ENCODE measurements at regions not wholly inside any gene's neighbourhood (a gene's known extent, or its start where the extent isn't known, plus 50 kb on each side); places are given as distances from the start of the nearest gene placed in this dataset.
A peak's percentile ranks its signal among the peaks of the same experiment; 100 is the strongest.

DNA sequence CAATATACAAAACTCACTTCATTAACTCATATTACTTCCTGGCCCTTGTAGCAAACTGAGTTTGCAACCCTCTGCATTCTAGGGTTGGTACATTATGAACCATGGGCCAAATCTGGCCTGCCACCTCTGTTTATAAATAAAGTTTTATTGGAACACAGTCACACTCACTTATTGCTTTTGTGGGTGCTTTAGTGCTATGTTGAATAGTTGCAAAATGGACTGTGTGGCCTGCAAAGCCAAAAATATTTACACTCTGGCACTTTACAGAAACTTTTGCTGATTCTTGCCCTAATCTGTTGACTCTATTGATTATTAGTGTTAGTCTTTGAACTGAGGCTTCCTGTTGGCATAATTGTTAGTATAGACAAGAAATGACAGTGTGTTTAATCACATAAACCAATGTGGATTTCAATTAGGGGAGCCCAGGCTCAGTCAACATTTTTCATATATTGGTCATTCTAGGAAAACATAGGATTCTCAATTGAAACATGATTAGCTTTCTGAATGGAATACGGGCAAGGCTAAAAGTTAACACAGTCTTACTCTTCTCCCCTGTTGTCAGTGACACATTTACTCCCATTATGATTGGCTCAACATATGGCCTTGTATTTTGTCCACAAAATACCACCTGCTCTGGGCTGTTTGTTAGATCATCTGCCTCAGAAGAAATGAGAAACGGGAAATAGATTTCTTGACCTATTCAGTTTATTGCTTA lies 241.9 kb upstream of the ZFP64 start (continued):
- TF ChIP-seq HNRNPUL1 (IDR thresholded peaks at IDR 0.05; ENCODE audit: low read depth, low read length): no peak
- TF ChIP-seq, protein P1, sequence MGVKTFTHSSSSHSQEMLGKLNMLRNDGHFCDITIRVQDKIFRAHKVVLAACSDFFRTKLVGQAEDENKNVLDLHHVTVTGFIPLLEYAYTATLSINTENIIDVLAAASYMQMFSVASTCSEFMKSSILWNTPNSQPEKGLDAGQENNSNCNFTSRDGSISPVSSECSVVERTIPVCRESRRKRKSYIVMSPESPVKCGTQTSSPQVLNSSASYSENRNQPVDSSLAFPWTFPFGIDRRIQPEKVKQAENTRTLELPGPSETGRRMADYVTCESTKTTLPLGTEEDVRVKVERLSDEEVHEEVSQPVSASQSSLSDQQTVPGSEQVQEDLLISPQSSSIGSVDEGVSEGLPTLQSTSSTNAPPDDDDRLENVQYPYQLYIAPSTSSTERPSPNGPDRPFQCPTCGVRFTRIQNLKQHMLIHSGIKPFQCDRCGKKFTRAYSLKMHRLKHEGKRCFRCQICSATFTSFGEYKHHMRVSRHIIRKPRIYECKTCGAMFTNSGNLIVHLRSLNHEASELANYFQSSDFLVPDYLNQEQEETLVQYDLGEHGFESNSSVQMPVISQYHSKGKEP (CRISPR knock-in tag; IDR thresholded peaks at IDR 0.05): no peak
- peak; percentile 93 for TF ChIP-seq MEF2D (CRISPR knock-in tag; IDR thresholded peaks at IDR 0.05)
- TF ChIP-seq, protein P2, sequence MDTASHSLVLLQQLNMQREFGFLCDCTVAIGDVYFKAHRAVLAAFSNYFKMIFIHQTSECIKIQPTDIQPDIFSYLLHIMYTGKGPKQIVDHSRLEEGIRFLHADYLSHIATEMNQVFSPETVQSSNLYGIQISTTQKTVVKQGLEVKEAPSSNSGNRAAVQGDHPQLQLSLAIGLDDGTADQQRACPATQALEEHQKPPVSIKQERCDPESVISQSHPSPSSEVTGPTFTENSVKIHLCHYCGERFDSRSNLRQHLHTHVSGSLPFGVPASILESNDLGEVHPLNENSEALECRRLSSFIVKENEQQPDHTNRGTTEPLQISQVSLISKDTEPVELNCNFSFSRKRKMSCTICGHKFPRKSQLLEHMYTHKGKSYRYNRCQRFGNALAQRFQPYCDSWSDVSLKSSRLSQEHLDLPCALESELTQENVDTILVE (CRISPR knock-in tag; IDR thresholded peaks at IDR 0.05): peak; percentile 70; the same call in 1 of the 2 replicates
- TF ChIP-seq ZNF720 (CRISPR knock-in tag; IDR thresholded peaks at IDR 0.05): no peak
- TF ChIP-seq RFXAP (CRISPR knock-in tag; IDR thresholded peaks at IDR 0.05; ENCODE audit: borderline replicate concordance): no peak
- no peak for TF ChIP-seq ZNF598 (CRISPR knock-in tag; IDR thresholded peaks at IDR 0.05; ENCODE audit: borderline replicate concordance)
- TF ChIP-seq, protein P3, sequence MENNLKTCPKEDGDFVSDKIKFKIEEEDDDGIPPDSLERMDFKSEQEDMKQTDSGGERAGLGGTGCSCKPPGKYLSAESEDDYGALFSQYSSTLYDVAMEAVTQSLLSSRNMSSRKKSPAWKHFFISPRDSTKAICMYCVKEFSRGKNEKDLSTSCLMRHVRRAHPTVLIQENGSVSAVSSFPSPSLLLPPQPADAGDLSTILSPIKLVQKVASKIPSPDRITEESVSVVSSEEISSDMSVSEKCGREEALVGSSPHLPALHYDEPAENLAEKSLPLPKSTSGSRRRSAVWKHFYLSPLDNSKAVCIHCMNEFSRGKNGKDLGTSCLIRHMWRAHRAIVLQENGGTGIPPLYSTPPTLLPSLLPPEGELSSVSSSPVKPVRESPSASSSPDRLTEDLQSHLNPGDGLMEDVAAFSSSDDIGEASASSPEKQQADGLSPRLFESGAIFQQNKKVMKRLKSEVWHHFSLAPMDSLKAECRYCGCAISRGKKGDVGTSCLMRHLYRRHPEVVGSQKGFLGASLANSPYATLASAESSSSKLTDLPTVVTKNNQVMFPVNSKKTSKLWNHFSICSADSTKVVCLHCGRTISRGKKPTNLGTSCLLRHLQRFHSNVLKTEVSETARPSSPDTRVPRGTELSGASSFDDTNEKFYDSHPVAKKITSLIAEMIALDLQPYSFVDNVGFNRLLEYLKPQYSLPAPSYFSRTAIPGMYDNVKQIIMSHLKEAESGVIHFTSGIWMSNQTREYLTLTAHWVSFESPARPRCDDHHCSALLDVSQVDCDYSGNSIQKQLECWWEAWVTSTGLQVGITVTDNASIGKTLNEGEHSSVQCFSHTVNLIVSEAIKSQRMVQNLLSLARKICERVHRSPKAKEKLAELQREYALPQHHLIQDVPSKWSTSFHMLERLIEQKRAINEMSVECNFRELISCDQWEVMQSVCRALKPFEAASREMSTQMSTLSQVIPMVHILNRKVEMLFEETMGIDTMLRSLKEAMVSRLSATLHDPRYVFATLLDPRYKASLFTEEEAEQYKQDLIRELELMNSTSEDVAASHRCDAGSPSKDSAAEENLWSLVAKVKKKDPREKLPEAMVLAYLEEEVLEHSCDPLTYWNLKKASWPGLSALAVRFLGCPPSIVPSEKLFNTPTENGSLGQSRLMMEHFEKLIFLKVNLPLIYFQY (CRISPR knock-in tag; IDR thresholded peaks at IDR 0.05; ENCODE audit: borderline replicate concordance): 0 out of 2 replicates have a peak, but pooled peaks have one; percentile 25
- TF ChIP-seq NR2F6 (IDR thresholded peaks at IDR 0.05): peak; percentile 82
- no peak for TF ChIP-seq NR2F6 (CRISPR knock-in tag; IDR thresholded peaks at IDR 0.05)
- no peak for TF ChIP-seq MAZ (IDR thresholded peaks at IDR 0.05; ENCODE audit: borderline replicate concordance, low read depth, low read length)
- no peak for TF ChIP-seq MAZ (CRISPR knock-in tag; IDR thresholded peaks at IDR 0.05; ENCODE audit: low read depth)
- TF ChIP-seq, protein P4, sequence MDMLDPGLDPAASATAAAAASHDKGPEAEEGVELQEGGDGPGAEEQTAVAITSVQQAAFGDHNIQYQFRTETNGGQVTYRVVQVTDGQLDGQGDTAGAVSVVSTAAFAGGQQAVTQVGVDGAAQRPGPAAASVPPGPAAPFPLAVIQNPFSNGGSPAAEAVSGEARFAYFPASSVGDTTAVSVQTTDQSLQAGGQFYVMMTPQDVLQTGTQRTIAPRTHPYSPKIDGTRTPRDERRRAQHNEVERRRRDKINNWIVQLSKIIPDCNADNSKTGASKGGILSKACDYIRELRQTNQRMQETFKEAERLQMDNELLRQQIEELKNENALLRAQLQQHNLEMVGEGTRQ (IDR thresholded peaks at IDR 0.05; ENCODE audit: low read depth, low read length): no peak
- TF ChIP-seq, protein P4 (CRISPR knock-in tag; IDR thresholded peaks at IDR 0.05; ENCODE audit: borderline replicate concordance): peak; percentile 31; the same call in 1 of the 2 replicates
- TF ChIP-seq NR3C1 (CRISPR knock-in tag; IDR thresholded peaks at IDR 0.05): no peak
- no peak for TF ChIP-seq MED13 (CRISPR knock-in tag; IDR thresholded peaks at IDR 0.05)
- TF ChIP-seq, protein P5, sequence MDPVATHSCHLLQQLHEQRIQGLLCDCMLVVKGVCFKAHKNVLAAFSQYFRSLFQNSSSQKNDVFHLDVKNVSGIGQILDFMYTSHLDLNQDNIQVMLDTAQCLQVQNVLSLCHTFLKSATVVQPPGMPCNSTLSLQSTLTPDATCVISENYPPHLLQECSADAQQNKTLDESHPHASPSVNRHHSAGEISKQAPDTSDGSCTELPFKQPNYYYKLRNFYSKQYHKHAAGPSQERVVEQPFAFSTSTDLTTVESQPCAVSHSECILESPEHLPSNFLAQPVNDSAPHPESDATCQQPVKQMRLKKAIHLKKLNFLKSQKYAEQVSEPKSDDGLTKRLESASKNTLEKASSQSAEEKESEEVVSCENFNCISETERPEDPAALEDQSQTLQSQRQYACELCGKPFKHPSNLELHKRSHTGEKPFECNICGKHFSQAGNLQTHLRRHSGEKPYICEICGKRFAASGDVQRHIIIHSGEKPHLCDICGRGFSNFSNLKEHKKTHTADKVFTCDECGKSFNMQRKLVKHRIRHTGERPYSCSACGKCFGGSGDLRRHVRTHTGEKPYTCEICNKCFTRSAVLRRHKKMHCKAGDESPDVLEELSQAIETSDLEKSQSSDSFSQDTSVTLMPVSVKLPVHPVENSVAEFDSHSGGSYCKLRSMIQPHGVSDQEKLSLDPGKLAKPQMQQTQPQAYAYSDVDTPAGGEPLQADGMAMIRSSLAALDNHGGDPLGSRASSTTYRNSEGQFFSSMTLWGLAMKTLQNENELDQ (CRISPR knock-in tag; IDR thresholded peaks at IDR 0.05; ENCODE audit: borderline replicate concordance): no peak
- peak in 1 of 2 experiments; percentile 77; a peak in 1 of 4 replicates for TF ChIP-seq EP300 (IDR thresholded peaks at IDR 0.05; ENCODE audit: low read depth in 2 of 2, low read length in 2 of 2)
- no peak for TF ChIP-seq EP300 (CRISPR knock-in tag; IDR thresholded peaks at IDR 0.05; ENCODE audit: borderline replicate concordance)
